ENCODE measurements at regions not wholly inside any gene's neighbourhood (a gene's known extent, or its start where the extent isn't known, plus 50 kb on each side); places are given as distances from the start of the nearest gene placed in this dataset.

DNA sequence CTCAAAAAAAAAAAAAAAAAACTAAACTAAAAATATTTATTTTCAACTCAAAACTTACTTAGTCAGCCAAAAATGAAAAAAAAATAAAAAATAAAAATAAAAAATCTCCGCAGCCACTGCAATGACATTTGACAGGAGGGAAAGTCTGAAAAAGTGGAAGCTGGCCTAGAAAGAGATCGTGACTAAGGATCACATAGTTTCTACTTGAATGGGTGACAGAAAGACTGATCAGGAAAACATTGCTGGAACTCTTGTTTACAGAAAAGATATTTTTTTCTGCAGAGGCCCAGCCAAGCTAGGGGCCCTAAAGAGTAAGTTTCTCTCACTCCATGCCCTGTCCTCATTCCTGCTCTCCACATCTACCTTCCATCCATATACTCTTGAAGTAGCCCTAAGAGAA lies 92.8 kb upstream of the KCND2 start:
- no peaks in the 10 kb centered on the region for H3K36me3 Mint-ChIP-seq (ENCODE audit: insufficient read depth, unreplicated experiment)
- no peaks in the 10 kb centered on the region for H3K9me3 Mint-ChIP-seq (ENCODE audit: unreplicated experiment)
- DNase-seq (ENCODE audit: unreplicated experiment), result no peak
- intact Hi-C loops (cut with micrococcal nuclease), result no loop called here
- ChIA-PET POLR2A (no interaction called here), CTCF (interaction anchor here (0.7 kb wide), 1 partner anchor 33 kb away, joined by 3 read pairs; no protein-coding TSS in a partner anchor)
- H3K27ac Mint-ChIP-seq (ENCODE audit: low read depth, unreplicated experiment), result no peak overlapping the region
- TF ChIP-seq CTCF (IDR thresholded peaks at IDR 0.05; ENCODE audit: unreplicated experiment), result no peak
- BruUV-seq (replicated peaks), result no TSS peak
- H3K4me1 Mint-ChIP-seq (ENCODE audit: insufficient read depth, unreplicated experiment), result no peaks in the 10 kb centered on the region
- H3K27me3 Mint-ChIP-seq (ENCODE audit: insufficient read depth, unreplicated experiment), result peaks cover 48% of the 10 kb centered on the region
- H3K4me3 Mint-ChIP-seq (ENCODE audit: unreplicated experiment), result no peak overlapping the region

DNA sequence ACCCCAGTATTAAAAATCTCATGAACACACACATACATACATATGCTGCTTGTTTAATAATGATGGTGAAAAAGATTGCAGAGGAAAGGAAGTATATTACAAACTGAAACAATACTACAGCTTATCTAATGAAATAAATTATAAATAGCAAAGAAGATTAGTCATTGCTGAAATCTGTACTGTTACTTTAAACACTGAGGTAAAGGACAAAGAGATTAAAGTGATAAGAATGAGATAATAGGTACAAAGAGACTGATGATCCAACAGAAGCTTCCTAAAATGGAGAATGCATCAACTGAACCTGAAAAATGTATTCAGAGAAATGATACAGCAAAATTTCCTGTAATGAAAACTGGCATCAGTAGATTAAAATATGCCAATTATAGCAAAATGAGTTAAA lies 91.5 kb upstream of the KCND2 start:
- Mint-ChIP-seq H3K27me3 (ENCODE audit: insufficient read depth, unreplicated experiment) (peaks cover 48% of the 10 kb centered on the region), H3K36me3 (ENCODE audit: insufficient read depth, unreplicated experiment) (no peaks in the 10 kb centered on the region), H3K9me3 (ENCODE audit: unreplicated experiment) (no peaks in the 10 kb centered on the region), H3K4me3 (ENCODE audit: unreplicated experiment) (no peak overlapping the region), H3K4me1 (ENCODE audit: insufficient read depth, unreplicated experiment) (no peaks in the 10 kb centered on the region), H3K27ac (ENCODE audit: low read depth, unreplicated experiment) (no peak overlapping the region)
- ChIA-PET CTCF (no interaction called here), POLR2A (no interaction called here)
- intact Hi-C loops (cut with micrococcal nuclease), result no loop called here
- DNase-seq (ENCODE audit: unreplicated experiment), result no peak
- TF ChIP-seq CTCF (IDR thresholded peaks at IDR 0.05; ENCODE audit: unreplicated experiment), result no peak
- BruUV-seq (replicated peaks), result no TSS peak

- POLR2A ChIA-PET, result no interaction called here
- Mint-ChIP-seq H3K4me1 (ENCODE audit: insufficient read depth, unreplicated experiment) (no peaks in the 10 kb centered on the region), H3K4me3 (ENCODE audit: unreplicated experiment) (no peak overlapping the region), H3K36me3 (ENCODE audit: insufficient read depth, unreplicated experiment) (no peaks in the 10 kb centered on the region), H3K27me3 (ENCODE audit: insufficient read depth, unreplicated experiment) (peaks cover 41% of the 10 kb centered on the region), H3K27ac (ENCODE audit: low read depth, unreplicated experiment) (no peak overlapping the region), H3K9me3 (ENCODE audit: unreplicated experiment) (no peaks in the 10 kb centered on the region)
- intact Hi-C loops (cut with micrococcal nuclease), result no loop called here
- CTCF ChIA-PET, result no interaction called here
- DNase-seq (ENCODE audit: unreplicated experiment), result no peak
- no TSS peak for BruUV-seq (replicated peaks)
- TF ChIP-seq CTCF (IDR thresholded peaks at IDR 0.05; ENCODE audit: unreplicated experiment), result no peak
Measured at GRCh38 chr7:120184866-120185265, 88.1 kb upstream of the KCND2 start.

DNA sequence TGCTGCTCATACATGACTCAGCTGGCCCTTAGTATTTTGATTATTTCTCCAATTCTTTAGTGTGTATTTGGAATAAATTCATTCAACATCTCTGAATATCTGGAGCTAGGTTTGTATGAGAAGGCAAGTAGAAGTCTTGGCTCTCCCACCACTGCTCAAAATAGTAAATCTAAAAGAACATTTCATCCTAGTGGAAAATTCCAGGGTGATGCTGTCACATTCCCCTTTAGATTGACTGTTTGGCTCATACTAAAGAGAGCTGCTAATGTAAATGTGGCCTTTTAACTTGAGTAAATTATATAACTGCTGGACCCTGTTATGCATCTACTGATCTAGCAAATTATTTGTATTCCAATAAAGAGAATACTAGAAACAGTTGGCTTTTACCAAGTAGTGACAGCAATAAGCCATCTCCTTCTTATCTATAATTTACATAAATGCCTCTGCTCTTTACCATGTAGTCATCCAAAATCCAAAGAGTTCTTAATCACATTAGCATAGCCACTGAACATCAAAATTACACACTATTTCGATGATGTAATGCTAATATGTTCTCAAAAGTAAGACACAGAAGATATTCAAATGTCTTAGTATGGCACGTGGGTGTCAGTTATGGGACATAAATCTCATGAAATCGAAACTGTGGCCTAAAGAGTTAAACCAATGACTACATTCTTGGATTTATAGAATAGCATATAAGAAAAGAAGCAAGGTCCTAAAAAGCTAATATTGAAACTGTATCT lies 86.9 kb upstream of the KCND2 start:
- no peak overlapping the region for H3K27ac Mint-ChIP-seq (ENCODE audit: low read depth, unreplicated experiment)
- ChIA-PET CTCF (no interaction called here), POLR2A (no interaction called here)
- H3K4me1 Mint-ChIP-seq (ENCODE audit: insufficient read depth, unreplicated experiment), result no peaks in the 10 kb centered on the region
- H3K36me3 Mint-ChIP-seq (ENCODE audit: insufficient read depth, unreplicated experiment), result no peaks in the 10 kb centered on the region
- H3K9me3 Mint-ChIP-seq (ENCODE audit: unreplicated experiment), result no peaks in the 10 kb centered on the region
- no peak for TF ChIP-seq CTCF (IDR thresholded peaks at IDR 0.05; ENCODE audit: unreplicated experiment)
- no peak overlapping the region for H3K4me3 Mint-ChIP-seq (ENCODE audit: unreplicated experiment)
- no peak for DNase-seq (ENCODE audit: unreplicated experiment)
- intact Hi-C loops (cut with micrococcal nuclease), result no loop called here
- no TSS peak for BruUV-seq (replicated peaks)
- H3K27me3 Mint-ChIP-seq (ENCODE audit: insufficient read depth, unreplicated experiment), result peaks cover 31% of the 10 kb centered on the region

Measured in MCF 10A (cell line).